H1 (cell line): ENCODE measurements at regions not wholly inside any gene's neighbourhood (a gene's known extent, or its start where the extent isn't known, plus 50 kb on each side); places are given as distances from the start of the nearest gene placed in this dataset.

Experiments used
- BCL11A ChIP-seq, 2 experiments: IDR thresholded peaks; one replicate each; pipeline ENCODE4 v1.6.1; 2011; ENCODE audit warnings: low read depth in 2 of 2, low read length in 2 of 2, mild to moderate bottlenecking in 2 of 2
- FOSL1 ChIP-seq: IDR thresholded peaks from 2 replicates; pipeline ENCODE4 v1.6.1; 2011; ENCODE audit warnings: mild to moderate bottlenecking, low read depth, low read length, moderate library complexity; ENCODE audit not compliant: insufficient read depth
- SIRT6 ChIP-seq: IDR thresholded peaks from one replicate; pipeline ENCODE4 v1.7.1; 2012; ENCODE audit warnings: low read length, inconsistent platforms

DNA sequence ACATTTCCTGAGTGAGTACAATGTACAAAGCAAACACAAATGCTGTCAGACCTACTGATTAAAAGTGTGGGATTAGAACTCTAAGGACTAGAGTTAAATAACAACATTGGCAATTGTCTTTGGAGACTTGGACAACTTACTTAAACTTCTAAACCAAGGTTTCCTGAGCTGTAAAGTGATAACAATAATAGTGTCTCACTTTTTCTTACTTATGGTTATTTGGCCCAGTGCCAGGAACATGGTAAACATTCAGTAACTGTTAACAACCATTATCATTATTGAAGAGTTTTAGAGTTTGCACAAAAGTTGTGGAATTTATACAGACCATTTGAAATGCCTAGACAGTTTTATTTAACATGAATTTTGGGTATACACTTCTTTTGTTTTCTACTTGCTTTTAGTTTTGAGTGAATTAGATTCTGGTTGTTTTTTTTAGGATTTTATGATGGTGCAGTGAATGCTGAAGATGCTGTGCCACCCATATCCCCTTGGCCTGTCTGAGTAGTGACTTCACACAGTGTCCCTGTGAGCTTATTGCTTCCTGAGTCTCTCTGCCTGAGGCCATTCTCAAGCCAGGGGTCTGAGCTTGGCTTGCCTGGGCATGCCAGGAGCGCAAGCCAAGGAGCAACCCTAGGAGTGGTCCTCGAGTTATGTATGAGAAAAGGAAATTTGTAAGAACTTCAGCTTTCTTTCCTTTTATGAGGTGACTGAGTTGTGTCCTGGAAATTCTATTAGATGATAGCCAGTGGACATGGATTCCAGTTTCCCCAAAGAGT, 932.8 kb downstream of the TTLL7 start (continued):
- TF ChIP-seq FOSL1, result no peak
- no peak for TF ChIP-seq SIRT6
- no peak for TF ChIP-seq BCL11A (IDR thresholded peaks at IDR 0.05; ENCODE audit: low read depth in 2 of 2, low read length in 2 of 2)
